NCI-H1436 treated with DMSO at 0.1 percent for 48 hours (cell line): ENCODE measurements at regions not wholly inside any gene's neighbourhood (a gene's known extent, or its start where the extent isn't known, plus 50 kb on each side); places are given as distances from the start of the nearest gene placed in this dataset.

Experiments used
- DNase-seq: peaks from one replicate; lab custom pipeline; 2025; lab: John Stamatoyannopoulos, UW

GRCh38 chr9:17018540-17019196 is 116.2 kb upstream of the CNTLN start:
- DNase-seq: no peak

- no peak for DNase-seq
These were observed 116.8 kb upstream of the CNTLN start for GRCh38 chr9:17017931-17018491.

- no peak for DNase-seq
These were observed 120.9 kb upstream of the CNTLN start for GRCh38 chr9:17013891-17014290.

DNA sequence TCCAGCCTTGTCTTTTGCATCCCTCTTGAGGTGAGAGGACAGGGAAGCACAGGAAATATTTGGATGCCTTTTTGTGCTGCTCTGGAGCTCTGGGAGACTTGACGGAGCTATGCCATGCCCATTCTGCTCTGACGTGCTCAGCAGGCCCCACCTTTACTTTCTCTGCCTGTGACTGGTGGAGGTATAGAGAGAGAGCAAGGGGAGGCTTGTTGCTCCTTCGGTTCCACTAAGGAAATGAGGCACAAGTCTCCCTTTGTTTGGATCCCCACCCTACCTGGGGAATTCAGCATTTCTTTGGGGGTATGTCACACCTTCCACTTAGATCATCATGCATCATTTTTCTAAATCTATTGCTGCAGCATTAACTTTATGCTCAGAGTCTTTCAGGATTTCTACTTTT is 121.8 kb upstream of the CNTLN start:
- DNase-seq: no peak

GRCh38 chr9:17011880-17012279 is 123.0 kb upstream of the CNTLN start:
- no peak for DNase-seq

DNA sequence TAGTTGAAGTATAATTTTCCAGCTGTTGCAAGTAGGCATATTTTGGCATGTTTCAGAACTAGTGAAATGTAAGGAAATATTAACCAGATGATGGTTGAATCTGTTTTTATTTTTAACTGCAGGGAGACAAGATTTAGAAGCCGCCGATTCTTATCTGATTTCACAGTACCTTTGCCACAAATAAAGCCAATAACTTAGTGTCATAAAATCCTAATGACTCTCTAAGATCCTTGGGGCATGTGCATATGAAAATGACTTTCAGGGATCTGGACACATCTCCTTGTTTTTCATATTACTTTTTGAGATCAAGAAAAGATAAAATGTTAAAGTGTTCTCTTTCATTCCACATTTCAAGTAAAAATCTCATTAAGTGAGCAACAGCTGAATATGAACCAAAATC is 125.8 kb upstream of the CNTLN start:
- DNase-seq: no peak

GRCh38 chr9:17005056-17005823 is 129.6 kb upstream of the CNTLN start:
- DNase-seq: peak; percentile 23

DNA sequence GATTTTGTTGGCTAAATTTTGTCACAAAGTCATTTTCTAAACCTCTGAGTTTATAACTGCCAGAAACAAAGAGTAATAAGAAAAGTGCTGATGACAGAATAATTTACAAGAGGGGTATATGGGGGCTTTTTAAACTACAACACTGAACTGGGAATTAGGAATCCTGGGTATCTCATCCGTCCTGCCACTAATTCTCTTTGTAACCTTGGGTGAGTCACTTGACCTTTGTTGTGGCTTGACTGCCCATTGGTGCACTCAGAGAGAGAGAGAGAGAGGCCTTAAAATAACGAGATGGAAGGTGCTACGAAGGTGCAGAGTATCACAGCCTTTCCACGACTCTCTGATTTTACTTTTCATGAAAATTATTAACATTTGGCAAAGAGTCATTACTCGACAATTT is 130.3 kb upstream of the CNTLN start:
- DNase-seq: no peak

DNA sequence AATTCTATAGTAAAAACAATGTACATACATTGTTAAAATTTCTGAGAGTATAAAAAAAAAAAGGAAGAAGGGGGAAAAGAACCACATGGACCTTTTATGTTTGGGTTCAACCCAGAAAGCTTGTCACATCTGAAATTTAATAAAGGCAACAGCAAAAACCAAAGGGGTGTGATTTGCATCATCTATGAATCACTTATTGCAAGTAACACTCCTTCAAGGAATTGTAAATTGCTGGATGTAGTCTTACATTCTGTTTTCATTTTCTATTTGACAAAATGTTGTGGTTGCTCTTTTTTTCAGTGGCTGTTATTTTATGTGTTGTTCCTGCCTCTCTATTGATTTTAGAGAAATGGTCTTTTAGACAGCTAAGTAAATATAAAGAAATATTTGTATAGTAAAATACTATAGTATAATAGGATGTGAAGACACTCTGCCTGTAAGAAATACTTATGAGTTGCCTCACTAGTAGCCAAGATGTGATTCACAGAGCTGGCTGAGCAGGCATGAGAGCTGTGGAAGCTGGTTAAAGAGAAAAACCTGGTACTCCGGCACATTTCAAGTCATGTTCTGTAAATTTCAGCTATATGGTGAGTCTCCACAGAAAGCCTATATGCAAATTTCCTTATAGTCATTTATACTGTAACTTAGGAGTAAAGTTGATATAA is 131.1 kb upstream of the CNTLN start:
- no peak for DNase-seq

GRCh38 chr9:16996901-16997491 is 126.5 kb upstream of the BNC2 start:
- no peak for DNase-seq

DNA sequence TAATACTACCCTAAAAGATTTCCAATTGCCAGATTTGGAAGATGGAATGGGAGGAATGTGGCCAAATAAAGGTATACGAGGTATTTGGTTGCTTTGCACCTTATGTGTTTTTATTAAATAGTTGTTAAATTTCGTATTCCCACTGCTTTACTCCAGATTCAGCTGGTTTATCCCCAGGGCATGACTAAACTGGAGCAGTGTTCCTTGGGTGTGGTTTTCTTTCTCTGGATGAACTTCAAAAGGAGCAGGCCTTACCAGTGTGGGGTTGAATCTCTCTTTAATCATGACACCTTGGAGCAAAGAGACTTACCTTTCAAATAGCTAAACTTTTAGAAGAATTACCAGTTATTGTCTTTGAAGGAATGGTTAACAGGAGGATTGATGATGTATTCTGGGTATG is 121.7 kb upstream of the BNC2 start:
- no peak for DNase-seq

- DNase-seq: no peak
These were observed 116.6 kb upstream of the BNC2 start for GRCh38 chr9:16987026-16987425.

GRCh38 chr9:16986556-16986955 is 116.1 kb upstream of the BNC2 start:
- DNase-seq: no peak

- no peak for DNase-seq
These were observed 115.3 kb upstream of the BNC2 start for GRCh38 chr9:16985559-16986348.

- no peak for DNase-seq
These were observed 112.4 kb upstream of the BNC2 start for GRCh38 chr9:16982780-16983310.

DNA sequence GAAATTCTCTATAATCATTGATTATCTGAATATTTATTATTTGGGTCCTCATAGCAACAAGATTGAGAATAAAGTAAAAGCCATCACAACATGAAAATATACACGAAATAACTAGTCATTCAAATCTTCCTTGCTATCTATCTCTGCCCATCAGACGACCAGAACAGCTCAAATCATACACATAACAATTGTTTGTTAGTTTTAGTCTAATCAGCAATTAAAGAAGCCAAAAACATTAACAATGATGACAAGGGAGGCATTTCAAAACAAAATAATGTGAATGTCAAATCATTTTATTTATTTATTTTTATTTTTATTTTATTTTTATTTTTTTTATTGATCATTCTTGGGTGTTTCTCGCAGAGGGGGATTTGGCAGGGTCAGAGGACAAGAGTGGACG is 106.0 kb upstream of the BNC2 start:
- DNase-seq: no peak

DNA sequence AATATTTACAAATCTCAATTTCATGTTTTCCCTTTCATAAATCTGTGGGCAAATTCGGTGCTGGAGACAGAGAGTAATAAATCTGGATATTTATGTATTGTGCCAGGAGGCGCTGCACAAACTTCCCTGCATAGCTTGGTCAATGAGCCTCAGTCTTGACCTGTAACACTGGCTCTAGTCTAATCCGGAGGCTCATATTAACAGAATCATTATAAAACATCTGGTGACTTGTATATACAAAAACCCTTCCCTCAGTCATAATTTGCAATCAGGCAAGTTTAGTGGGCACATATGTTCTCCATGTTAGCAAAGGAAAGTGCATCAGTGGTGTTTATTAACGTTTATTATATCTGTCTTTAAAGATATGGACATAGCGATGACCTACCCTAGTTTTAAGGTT is 104.0 kb upstream of the BNC2 start:
- DNase-seq: no peak

GRCh38 chr9:16970321-16970720 is 99.9 kb upstream of the BNC2 start:
- DNase-seq: no peak

DNA sequence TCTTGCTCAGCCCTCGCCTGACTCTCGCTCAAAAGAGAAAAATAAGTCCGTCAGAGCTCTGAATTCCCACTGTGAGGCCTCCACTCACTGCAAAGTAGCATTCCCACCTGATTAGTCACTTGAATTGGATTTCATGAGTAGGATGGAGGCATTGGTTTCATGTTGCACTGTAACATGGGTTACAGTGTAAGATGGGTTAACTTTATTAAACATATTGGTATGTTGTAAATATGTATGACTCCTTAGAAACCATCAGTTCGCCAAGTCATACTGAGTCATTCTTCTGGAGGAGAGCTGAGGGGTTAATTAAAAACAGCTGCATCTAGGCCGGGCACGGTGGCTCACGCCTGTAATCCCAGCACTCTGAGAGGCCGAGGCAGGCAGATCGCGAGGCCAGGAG is 93.8 kb upstream of the BNC2 start:
- no peak for DNase-seq

DNA sequence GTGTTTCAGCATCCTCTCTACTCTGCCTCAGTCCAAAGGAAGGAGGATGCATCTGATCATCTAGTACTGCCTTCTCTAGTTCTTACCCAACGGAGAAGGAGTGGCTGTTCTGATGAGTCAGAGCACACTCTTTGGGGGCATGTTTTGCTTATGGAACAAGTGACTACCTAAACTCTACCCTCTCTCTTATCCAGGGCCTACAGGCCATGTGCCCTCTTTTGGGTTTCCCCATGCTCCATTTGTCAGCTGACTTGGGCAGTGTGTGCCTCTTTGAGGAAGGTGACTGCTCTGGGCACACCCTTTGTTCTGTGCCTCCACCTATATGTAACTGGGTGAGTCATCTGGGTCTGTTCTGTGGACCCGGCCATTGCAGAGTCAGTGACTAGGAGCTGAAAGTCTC is 89.6 kb upstream of the BNC2 start:
- DNase-seq: no peak

DNA sequence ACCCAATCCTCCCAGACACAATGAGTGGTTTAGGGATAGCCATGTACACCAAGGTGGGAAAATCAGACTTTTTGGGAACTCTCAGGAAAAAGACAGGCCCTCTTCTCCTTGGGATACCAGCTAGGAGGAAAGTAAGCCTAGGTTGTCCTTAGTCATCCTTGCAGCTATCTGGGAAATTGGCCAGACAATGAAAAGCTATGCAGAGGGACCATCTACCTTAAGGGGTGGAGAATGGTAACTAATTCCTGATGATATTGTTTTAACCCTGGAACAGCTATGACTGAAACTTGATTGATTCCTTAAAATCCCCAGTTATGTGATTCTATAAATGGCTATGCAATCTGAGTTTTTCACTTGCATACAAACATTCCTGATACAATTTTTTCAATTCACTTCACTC is 88.9 kb upstream of the BNC2 start:
- no peak for DNase-seq

- no peak for DNase-seq
These were observed 83.6 kb upstream of the BNC2 start for GRCh38 chr9:16954040-16954439.
